Activated T-cell treated with anti-CD3 and anti-CD28 coated beads, Interleukin-2, amount 50 U/mL, for 4 hours (primary cell): ENCODE measurements at regions not wholly inside any gene's neighbourhood (a gene's known extent, or its start where the extent isn't known, plus 50 kb on each side); places are given as distances from the start of the nearest gene placed in this dataset.

Source experiments
- ATAC-seq, 2 donors: fragments of 200-7000 bp; cut with Tn5 transposase; one replicate each; pipeline ENCODE4 v1.10.0; 2021
- DNase-seq: peaks from one replicate; pipeline ENCODE4 v3.0.0-alpha.2; 2020
- H3K27me3 Mint-ChIP-seq: one replicate; pipeline ENCODE4 v1.8.0; 2021; ENCODE audit warnings: low read depth, mixed read lengths
- H3K36me3 Mint-ChIP-seq: one replicate; pipeline ENCODE4 v1.8.0; 2022; ENCODE audit warnings: mixed read lengths; ENCODE audit not compliant: insufficient read depth
- H3K4me1 Mint-ChIP-seq: one replicate; pipeline ENCODE4 v1.8.0; 2021; ENCODE audit warnings: low read depth, mixed read lengths
- H3K4me3 Mint-ChIP-seq: one replicate; pipeline ENCODE4 v1.8.0; 2021; ENCODE audit warnings: mild to moderate bottlenecking, moderate library complexity, mixed read lengths
- H3K9me3 Mint-ChIP-seq: one replicate; pipeline ENCODE4 v1.8.0; 2021; ENCODE audit warnings: mixed read lengths

- no peak for DNase-seq
- peaks cover 13% of the 10 kb centered on the region for H3K27me3 Mint-ChIP-seq
- H3K4me1 Mint-ChIP-seq, result no peaks in the 10 kb centered on the region
- no peak for ATAC-seq
- no peaks in the 10 kb centered on the region for H3K36me3 Mint-ChIP-seq
- no peaks in the 10 kb centered on the region for H3K9me3 Mint-ChIP-seq
- H3K4me3 Mint-ChIP-seq, result no peak overlapping the region
These were observed 80.9 kb downstream of the KIF4B start for GRCh38 chr5:155094455-155094854.

DNA sequence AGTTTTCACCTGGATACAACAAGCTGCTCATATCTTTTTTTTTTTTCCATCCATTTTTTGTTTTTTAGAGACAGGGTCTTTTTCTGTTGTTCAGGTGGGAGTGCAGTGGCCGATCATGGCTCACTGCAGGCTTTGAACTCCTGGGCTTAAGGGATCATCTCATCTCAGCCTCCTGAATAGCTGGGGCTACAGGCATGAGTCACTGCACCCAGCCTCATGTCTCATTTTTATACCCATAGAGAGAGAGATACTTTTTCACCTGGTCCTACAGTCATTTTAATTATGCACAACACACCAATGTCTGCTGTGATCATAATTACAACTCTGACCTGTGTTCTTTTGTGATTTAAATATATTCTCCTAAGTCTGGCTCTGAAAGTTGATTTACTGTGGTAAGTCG lies 84.4 kb downstream of the KIF4B start:
- Mint-ChIP-seq H3K36me3 (no peaks in the 10 kb centered on the region), H3K9me3 (no peaks in the 10 kb centered on the region), H3K4me3 (no peak overlapping the region), H3K4me1 (no peaks in the 10 kb centered on the region), H3K27me3 (peaks cover 18% of the 10 kb centered on the region)
- no peak for DNase-seq
- no peak for ATAC-seq

DNA sequence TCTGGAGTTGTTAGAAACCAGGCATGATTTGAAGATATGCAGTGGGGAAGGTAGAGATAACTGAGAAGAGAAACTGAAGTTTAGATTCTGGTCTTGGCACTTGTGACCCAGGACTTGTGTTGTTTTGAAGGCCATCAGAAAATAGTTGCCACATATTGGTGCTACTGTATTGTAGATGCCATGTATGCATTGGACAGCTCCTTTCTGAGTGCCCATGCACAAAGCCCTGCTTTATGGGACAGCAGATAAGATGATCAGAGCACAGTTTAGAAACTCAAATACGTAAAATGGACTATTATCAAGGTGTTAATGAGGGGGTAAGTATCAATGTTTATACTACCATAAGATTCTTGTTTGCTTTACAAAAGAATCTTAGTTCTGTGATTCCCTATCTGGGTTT lies 84.9 kb downstream of the KIF4B start:
- H3K9me3 Mint-ChIP-seq, result no peaks in the 10 kb centered on the region
- no peak overlapping the region for H3K4me3 Mint-ChIP-seq
- H3K36me3 Mint-ChIP-seq, result no peaks in the 10 kb centered on the region
- no peaks in the 10 kb centered on the region for H3K4me1 Mint-ChIP-seq
- ATAC-seq (no peak), DNase-seq (no peak)
- H3K27me3 Mint-ChIP-seq, result peaks cover 16% of the 10 kb centered on the region

GRCh38 chr5:155101697-155102096 lies 88.1 kb downstream of the KIF4B start:
- H3K36me3 Mint-ChIP-seq, result no peaks in the 10 kb centered on the region
- H3K4me1 Mint-ChIP-seq, result no peaks in the 10 kb centered on the region
- no peak overlapping the region for H3K4me3 Mint-ChIP-seq
- no peak for DNase-seq
- no peak for ATAC-seq
- no peaks in the 10 kb centered on the region for H3K9me3 Mint-ChIP-seq
- H3K27me3 Mint-ChIP-seq, result peaks cover 12% of the 10 kb centered on the region

DNA sequence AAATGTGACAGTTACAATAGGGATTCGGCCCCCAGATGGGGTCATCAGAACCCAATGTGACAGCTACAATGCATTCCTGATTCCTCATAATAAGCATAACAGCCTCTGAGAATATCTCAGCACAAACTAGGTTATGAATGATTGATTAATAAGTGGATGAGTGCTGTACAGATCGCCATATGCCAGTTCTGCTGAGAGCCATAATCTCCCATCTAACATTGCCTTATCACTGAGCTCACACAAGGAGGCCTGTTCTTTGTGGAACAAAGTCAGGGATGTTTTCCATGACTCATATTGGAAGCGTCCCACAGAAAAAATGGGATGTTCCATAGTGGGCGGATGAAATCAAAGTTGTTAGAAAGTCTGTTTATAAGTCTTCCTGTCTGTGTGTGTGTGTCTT lies 89.6 kb downstream of the KIF4B start:
- H3K27me3 Mint-ChIP-seq, result peaks cover 13% of the 10 kb centered on the region
- H3K9me3 Mint-ChIP-seq, result no peaks in the 10 kb centered on the region
- no peak for DNase-seq
- H3K4me3 Mint-ChIP-seq, result no peak overlapping the region
- ATAC-seq, result no peak
- no peaks in the 10 kb centered on the region for H3K36me3 Mint-ChIP-seq
- no peaks in the 10 kb centered on the region for H3K4me1 Mint-ChIP-seq

GRCh38 chr5:155104441-155104840 lies 90.9 kb downstream of the KIF4B start:
- H3K36me3 Mint-ChIP-seq, result no peaks in the 10 kb centered on the region
- H3K4me3 Mint-ChIP-seq, result no peak overlapping the region
- H3K4me1 Mint-ChIP-seq, result no peaks in the 10 kb centered on the region
- peaks cover 11% of the 10 kb centered on the region for H3K27me3 Mint-ChIP-seq
- DNase-seq, result no peak
- ATAC-seq, result no peak
- H3K9me3 Mint-ChIP-seq, result no peaks in the 10 kb centered on the region

DNA sequence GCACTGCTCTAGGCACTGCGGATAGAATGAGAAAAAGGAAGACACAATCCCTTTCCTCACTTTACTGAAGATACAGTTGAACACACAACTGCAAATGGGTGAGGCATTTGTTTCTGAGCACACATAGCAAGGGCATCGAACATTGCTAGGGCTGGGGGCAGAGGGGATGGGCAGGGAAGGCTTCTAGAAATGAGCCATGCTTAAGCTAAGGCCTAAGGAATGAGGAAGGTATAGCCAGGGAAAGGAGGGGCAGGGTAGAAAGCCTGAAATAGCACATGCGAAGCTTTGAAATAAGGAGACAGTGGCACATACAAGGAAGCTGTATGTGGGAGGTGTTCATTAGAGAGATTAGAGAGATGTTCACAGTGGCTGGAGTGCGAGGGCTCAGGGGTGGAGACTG lies 92.7 kb downstream of the KIF4B start:
- DNase-seq (no peak), ATAC-seq (no peak)
- Mint-ChIP-seq H3K36me3 (no peaks in the 10 kb centered on the region), H3K4me1 (no peaks in the 10 kb centered on the region), H3K9me3 (no peaks in the 10 kb centered on the region), H3K4me3 (no peak overlapping the region), H3K27me3 (peaks cover 5% of the 10 kb centered on the region)

- H3K4me3 Mint-ChIP-seq, result no peak overlapping the region
- H3K27me3 Mint-ChIP-seq, result peaks cover 1% of the 10 kb centered on the region
- ATAC-seq, result no peak
- no peak for DNase-seq
- H3K9me3 Mint-ChIP-seq, result no peaks in the 10 kb centered on the region
- H3K4me1 Mint-ChIP-seq, result no peaks in the 10 kb centered on the region
- no peaks in the 10 kb centered on the region for H3K36me3 Mint-ChIP-seq
These were observed 100.3 kb downstream of the KIF4B start for GRCh38 chr5:155113888-155114287.

- Mint-ChIP-seq H3K36me3 (no peaks in the 10 kb centered on the region), H3K4me1 (no peaks in the 10 kb centered on the region), H3K27me3 (peaks cover 1% of the 10 kb centered on the region), H3K4me3 (no peak overlapping the region), H3K9me3 (no peaks in the 10 kb centered on the region)
- no peak for ATAC-seq
- DNase-seq, result no peak
These were observed 101.1 kb downstream of the KIF4B start for GRCh38 chr5:155114655-155115054.

GRCh38 chr5:155116456-155117251 lies 103.1 kb downstream of the KIF4B start:
- Mint-ChIP-seq H3K36me3 (no peaks in the 10 kb centered on the region), H3K27me3 (peaks cover 1% of the 10 kb centered on the region), H3K9me3 (no peaks in the 10 kb centered on the region), H3K4me1 (no peaks in the 10 kb centered on the region), H3K4me3 (no peak overlapping the region)
- no peak for ATAC-seq
- no peak for DNase-seq

DNA sequence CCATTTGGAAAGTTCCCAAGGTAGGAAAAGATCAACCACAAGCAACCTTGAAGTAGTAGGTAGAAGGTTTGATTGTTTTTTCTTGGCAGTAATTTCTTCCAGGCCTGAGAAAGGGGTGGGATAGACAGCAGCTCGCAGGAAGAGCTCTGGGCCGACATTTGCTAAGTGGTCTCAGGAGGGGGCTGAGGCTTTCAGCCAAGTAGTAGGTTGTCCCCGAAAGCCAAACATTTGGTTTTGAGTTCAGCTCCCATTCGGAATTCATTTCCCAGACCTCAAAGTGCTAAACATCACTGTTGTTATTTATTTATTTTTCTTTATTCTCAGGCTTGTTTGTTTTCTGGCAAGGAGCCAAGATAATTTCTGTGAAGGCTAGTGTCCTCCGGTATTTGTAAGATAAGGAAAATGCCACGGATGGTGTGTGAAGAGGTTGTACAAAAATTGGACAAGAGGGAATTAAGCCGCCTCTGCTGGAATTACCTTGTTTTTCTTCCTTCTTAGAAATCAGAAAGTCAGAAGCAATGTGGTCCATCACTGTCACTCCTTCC lies 112.1 kb downstream of the KIF4B start:
- no peak for ATAC-seq
- no peaks in the 10 kb centered on the region for H3K9me3 Mint-ChIP-seq
- H3K4me3 Mint-ChIP-seq, result no peak overlapping the region
- DNase-seq, result no peak
- H3K36me3 Mint-ChIP-seq, result no peaks in the 10 kb centered on the region
- no peaks in the 10 kb centered on the region for H3K27me3 Mint-ChIP-seq
- H3K4me1 Mint-ChIP-seq, result no peaks in the 10 kb centered on the region

- no peak overlapping the region for H3K4me3 Mint-ChIP-seq
- ATAC-seq (no peak), DNase-seq (no peak)
- no peaks in the 10 kb centered on the region for H3K27me3 Mint-ChIP-seq
- no peaks in the 10 kb centered on the region for H3K36me3 Mint-ChIP-seq
- H3K4me1 Mint-ChIP-seq, result no peaks in the 10 kb centered on the region
- H3K9me3 Mint-ChIP-seq, result no peaks in the 10 kb centered on the region
These were observed 113.0 kb downstream of the KIF4B start for GRCh38 chr5:155126573-155126972.

DNA sequence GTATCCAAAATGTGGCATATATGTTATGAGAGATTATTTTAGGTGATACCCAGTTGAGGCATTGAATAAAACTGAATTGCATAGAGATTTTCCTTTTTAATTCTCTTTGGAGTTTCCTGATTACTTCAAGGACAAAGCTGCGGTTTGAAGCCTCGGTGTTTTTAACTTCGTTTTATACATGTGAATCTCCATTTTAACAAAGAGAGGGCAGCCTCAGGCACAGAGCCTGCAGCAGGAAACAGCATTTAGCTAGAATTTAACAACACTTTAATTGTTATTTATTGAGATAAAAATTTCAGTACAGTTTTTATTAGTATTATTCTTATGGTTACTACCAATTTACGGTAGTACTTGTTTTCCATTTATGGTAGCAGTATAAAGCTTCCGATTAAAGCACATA lies 114.0 kb downstream of the KIF4B start:
- no peak for ATAC-seq
- Mint-ChIP-seq H3K36me3 (no peaks in the 10 kb centered on the region), H3K27me3 (peaks cover 4% of the 10 kb centered on the region)

DNA sequence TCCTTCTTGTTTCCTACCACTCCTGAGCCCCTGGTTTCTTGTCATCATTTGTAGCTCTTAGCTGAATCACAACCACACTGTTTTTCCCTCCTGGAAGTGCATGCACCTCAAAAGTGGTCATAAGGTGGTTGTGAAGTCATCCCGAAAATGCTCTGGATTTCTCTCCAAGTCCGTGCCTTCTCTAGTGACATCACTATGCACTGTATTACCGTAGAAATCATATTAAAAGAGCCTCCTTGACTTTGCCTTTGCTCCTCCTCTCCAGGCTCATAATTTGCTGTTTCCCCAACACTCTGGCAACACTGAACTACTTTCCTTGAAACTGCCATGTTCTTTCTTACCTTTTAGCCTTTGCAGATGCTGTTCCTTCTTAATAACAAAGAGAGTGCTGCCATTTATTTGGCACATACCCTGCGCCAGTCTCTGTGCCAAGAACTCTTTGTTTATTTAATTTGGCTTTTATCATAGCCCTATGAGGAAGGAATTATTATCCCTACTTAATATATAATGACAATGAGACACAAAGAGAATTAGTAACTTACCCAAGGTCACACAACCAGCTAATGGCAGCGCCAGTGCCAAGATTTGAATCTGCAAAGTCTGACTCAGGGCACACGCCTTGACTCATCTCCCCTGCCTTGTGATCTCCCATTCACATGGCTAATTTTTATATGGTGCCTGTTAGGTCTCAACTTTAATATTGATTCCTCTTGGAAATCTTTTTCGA lies 115.4 kb downstream of the KIF4B start:
- Mint-ChIP-seq H3K27me3 (peaks cover 5% of the 10 kb centered on the region), H3K36me3 (no peaks in the 10 kb centered on the region), H3K4me3 (no peak overlapping the region), H3K4me1 (no peaks in the 10 kb centered on the region), H3K9me3 (no peaks in the 10 kb centered on the region)
- ATAC-seq (no peak), DNase-seq (no peak)

More for the DNA sequence above, 114.0 kb downstream of the KIF4B start:
- DNase-seq, result no peak
- no peak overlapping the region for H3K4me3 Mint-ChIP-seq
- no peaks in the 10 kb centered on the region for H3K4me1 Mint-ChIP-seq
- no peaks in the 10 kb centered on the region for H3K9me3 Mint-ChIP-seq

- H3K27me3 Mint-ChIP-seq, result peaks cover 5% of the 10 kb centered on the region
- DNase-seq (no peak), ATAC-seq (no peak)
- H3K9me3 Mint-ChIP-seq, result no peaks in the 10 kb centered on the region
- no peak overlapping the region for H3K4me3 Mint-ChIP-seq
- no peaks in the 10 kb centered on the region for H3K4me1 Mint-ChIP-seq
- no peaks in the 10 kb centered on the region for H3K36me3 Mint-ChIP-seq
These were observed 115.9 kb downstream of the KIF4B start for GRCh38 chr5:155129513-155129880.
